DOHH2 (cell line): ENCODE measurements at regions not wholly inside any gene's neighbourhood (a gene's known extent, or its start where the extent isn't known, plus 50 kb on each side); places are given as distances from the start of the nearest gene placed in this dataset.

ENCODE experiments used
- EZH2phosphoT487 ChIP-seq: fragments of 200-600 bp; sonication (generic); IDR thresholded peaks from 2 replicates; pipeline ENCODE4 v1.6.1; 2017; ENCODE audit warnings: borderline replicate concordance, mild to moderate bottlenecking, antibody characterized with exemption, low read length, moderate library complexity, mixed read lengths
- TF ChIP-seq, protein P1 (sequence below): fragments of 200-600 bp; sonication (generic); IDR thresholded peaks from one replicate; pipeline ENCODE4 v1.5.1; 2014; ENCODE audit warnings: antibody characterized with exemption, mild to moderate bottlenecking, low read depth, low read length; ENCODE audit not compliant: poor library complexity, severe bottlenecking

DNA sequence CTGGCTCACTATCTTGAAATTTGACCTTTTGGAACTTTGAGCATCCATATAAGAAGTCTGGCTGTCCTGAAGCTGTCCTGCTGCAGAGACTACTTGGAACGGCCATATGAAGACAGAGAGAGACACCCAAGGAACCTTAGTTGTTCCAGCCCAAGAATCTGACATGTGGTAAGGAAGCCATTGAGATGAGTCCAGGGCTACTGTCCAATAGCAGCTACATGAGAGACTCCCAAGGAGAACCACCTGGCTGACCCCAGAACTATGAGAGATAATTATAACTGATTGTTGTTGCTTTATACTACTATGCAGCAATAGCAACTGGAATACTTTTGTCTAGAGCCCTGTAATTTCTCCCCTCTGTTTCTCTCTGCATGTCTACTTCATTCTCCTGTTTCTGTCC is 234.3 kb upstream of the TANK start:
- TF ChIP-seq, protein P1, sequence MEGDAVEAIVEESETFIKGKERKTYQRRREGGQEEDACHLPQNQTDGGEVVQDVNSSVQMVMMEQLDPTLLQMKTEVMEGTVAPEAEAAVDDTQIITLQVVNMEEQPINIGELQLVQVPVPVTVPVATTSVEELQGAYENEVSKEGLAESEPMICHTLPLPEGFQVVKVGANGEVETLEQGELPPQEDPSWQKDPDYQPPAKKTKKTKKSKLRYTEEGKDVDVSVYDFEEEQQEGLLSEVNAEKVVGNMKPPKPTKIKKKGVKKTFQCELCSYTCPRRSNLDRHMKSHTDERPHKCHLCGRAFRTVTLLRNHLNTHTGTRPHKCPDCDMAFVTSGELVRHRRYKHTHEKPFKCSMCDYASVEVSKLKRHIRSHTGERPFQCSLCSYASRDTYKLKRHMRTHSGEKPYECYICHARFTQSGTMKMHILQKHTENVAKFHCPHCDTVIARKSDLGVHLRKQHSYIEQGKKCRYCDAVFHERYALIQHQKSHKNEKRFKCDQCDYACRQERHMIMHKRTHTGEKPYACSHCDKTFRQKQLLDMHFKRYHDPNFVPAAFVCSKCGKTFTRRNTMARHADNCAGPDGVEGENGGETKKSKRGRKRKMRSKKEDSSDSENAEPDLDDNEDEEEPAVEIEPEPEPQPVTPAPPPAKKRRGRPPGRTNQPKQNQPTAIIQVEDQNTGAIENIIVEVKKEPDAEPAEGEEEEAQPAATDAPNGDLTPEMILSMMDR: no peak
- TF ChIP-seq EZH2phosphoT487: no peak
